BE2C (cell line): ENCODE measurements at regions not wholly inside any gene's neighbourhood (a gene's known extent, or its start where the extent isn't known, plus 50 kb on each side); places are given as distances from the start of the nearest gene placed in this dataset.

ENCODE experiments used
- DNase-seq: peaks from one replicate; pipeline ENCODE4 v3.0.0-alpha.2; 2020
- H3K27me3 ChIP-seq: fragments of 250-450 bp; sonication (Bioruptor Pico); 2 replicates; pipeline ENCODE4 v1.5.1; 2020; ENCODE audit warnings: mild to moderate bottlenecking
- H3K36me3 ChIP-seq: fragments of 250-450 bp; sonication (Bioruptor Pico); 2 replicates; pipeline ENCODE4 v1.5.1; 2020; ENCODE audit warnings: mild to moderate bottlenecking
- H3K4me1 ChIP-seq: fragments of 250-450 bp; sonication (Bioruptor Pico); 2 replicates; pipeline ENCODE4 v1.5.1; 2020
- H3K4me3 ChIP-seq: 2 replicates; pipeline ENCODE4 v1.5.1; 2011; ENCODE audit warnings: low read depth, low read length
- H3K9me3 ChIP-seq: fragments of 250-450 bp; sonication (Bioruptor Pico); 2 replicates; pipeline ENCODE4 v1.5.1; 2020
- TF ChIP-seq, protein P1 (sequence below): IDR thresholded peaks from 2 replicates; pipeline ENCODE4 v1.5.1; 2012; ENCODE audit warnings: mild to moderate bottlenecking, low read depth, low read length

DNA sequence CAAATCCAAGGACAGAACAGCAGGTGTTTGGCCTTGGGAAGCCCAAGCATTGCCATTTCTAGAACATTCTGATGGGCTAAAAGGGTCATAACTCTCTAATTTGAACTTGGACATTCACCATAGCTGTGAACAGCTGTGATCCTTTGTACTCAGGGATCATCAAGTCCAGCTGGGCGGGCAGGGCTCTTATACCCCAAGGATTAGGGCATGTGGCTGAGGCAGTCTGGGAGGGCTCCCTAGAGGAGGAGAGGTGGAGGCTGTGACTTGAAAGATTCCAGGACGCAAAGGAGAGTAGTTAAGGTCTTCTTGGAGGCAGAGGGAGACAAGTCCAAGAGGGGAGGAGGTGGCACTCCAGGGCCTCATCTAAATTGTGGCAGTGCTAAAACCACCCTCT lies 233.1 kb upstream of the GSE1 start:
- H3K4me3 ChIP-seq = no peak overlapping the region
- peaks cover 88% of the 10 kb centered on the region for H3K4me1 ChIP-seq
- DNase-seq = no peak
- no peaks in the 10 kb centered on the region for H3K36me3 ChIP-seq
- TF ChIP-seq, protein P1, sequence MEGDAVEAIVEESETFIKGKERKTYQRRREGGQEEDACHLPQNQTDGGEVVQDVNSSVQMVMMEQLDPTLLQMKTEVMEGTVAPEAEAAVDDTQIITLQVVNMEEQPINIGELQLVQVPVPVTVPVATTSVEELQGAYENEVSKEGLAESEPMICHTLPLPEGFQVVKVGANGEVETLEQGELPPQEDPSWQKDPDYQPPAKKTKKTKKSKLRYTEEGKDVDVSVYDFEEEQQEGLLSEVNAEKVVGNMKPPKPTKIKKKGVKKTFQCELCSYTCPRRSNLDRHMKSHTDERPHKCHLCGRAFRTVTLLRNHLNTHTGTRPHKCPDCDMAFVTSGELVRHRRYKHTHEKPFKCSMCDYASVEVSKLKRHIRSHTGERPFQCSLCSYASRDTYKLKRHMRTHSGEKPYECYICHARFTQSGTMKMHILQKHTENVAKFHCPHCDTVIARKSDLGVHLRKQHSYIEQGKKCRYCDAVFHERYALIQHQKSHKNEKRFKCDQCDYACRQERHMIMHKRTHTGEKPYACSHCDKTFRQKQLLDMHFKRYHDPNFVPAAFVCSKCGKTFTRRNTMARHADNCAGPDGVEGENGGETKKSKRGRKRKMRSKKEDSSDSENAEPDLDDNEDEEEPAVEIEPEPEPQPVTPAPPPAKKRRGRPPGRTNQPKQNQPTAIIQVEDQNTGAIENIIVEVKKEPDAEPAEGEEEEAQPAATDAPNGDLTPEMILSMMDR = no peak
- no peaks in the 10 kb centered on the region for H3K27me3 ChIP-seq
- no peaks in the 10 kb centered on the region for H3K9me3 ChIP-seq

DNA sequence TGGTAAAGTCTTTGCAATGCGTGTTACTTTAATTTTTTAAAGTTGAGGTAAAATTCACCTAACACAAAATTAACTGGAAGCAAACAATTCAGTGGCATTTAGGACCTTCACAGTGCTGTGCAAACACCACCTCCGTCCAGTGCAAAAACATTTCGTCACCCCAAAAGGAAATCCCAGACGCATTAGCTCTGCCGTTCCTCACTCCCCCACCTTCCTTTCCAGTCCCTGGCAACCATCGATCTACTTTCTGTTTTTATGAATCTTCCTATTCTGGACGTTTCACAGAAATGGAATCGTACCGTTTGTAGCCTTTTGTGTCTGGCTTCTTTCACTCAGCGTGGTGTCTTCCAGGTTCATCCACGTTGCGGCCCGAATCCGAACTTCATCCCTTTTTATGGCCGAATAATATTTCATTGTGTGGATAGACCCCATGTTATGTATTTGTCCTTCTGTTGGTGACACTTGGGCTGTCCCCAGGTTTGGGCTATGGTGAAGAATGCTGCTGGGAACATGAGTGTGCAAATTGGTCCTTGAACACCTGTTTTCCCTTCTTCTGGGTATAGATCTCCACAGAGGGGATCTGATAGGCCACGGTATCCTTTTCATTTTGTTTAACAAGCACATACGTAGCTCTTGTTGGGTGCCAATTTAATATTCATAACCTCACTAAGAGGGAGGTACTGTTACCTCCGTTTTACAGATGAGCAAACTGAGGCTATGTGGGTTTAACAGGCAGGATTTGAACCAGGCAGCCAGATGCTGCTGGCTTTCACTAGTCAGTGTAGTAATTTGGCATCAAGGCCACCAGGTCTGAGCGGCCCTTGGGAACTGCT lies 232.0 kb upstream of the GSE1 start:
- no peak overlapping the region for H3K4me3 ChIP-seq
- H3K9me3 ChIP-seq = no peaks in the 10 kb centered on the region
- H3K4me1 ChIP-seq = peaks cover 87% of the 10 kb centered on the region
- TF ChIP-seq, protein P1 = no peak
- H3K27me3 ChIP-seq = no peaks in the 10 kb centered on the region
- DNase-seq = no peak
- H3K36me3 ChIP-seq = no peaks in the 10 kb centered on the region

DNA sequence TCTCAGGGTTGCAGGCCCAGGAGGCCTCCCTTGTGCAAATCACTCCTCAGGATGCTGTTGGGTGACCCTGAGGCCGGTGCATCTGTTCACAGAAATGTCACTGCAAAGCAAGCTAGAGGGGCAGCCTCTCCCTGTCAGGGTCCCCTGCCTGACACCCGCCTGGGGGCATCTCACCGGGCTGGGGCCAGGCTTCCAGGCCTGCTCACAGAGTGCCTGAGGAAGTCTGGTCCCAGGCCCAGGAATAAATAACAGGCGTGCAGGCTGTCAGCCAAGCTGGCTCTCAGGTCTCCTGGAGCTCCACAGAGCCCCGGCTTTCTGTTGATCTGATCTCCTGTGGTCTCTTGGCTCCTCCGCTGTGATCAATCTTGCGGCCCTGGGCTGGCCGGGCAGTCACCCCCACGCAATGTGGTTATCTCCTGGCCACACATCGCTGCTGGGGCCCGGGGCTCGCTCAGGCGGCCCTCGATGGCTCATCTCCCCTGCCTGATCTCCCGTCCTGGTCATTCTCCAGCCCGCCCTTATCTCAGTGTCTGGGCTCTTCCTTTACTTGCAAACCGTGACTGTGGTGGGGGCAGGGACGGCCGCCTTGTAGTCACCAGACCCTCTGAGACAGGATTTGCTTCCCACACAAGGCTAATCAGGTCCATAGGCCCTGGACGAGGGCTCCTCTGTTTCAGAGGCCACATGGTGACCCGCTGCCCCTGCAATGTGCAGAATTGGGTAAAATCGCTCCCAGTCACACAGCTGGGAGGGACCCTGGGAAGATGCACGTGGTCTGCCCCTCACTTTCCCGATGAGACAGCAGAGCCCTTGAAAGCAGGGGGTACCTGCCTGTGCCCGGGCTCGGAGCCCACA lies 231.2 kb upstream of the GSE1 start:
- no peak overlapping the region for H3K4me3 ChIP-seq
- no peaks in the 10 kb centered on the region for H3K27me3 ChIP-seq
- peak; percentile 98 for DNase-seq
- H3K4me1 ChIP-seq = peaks cover 78% of the 10 kb centered on the region
- H3K9me3 ChIP-seq = no peaks in the 10 kb centered on the region
- H3K36me3 ChIP-seq = no peaks in the 10 kb centered on the region
- TF ChIP-seq, protein P1 = no peak

- TF ChIP-seq, protein P1 = no peak
- H3K4me3 ChIP-seq = no peak overlapping the region
- no peaks in the 10 kb centered on the region for H3K36me3 ChIP-seq
- no peak for DNase-seq
- no peaks in the 10 kb centered on the region for H3K9me3 ChIP-seq
- H3K4me1 ChIP-seq = peaks cover 71% of the 10 kb centered on the region
- H3K27me3 ChIP-seq = no peaks in the 10 kb centered on the region
These were observed 230.4 kb upstream of the GSE1 start for GRCh38 chr16:85382717-85383118.

DNA sequence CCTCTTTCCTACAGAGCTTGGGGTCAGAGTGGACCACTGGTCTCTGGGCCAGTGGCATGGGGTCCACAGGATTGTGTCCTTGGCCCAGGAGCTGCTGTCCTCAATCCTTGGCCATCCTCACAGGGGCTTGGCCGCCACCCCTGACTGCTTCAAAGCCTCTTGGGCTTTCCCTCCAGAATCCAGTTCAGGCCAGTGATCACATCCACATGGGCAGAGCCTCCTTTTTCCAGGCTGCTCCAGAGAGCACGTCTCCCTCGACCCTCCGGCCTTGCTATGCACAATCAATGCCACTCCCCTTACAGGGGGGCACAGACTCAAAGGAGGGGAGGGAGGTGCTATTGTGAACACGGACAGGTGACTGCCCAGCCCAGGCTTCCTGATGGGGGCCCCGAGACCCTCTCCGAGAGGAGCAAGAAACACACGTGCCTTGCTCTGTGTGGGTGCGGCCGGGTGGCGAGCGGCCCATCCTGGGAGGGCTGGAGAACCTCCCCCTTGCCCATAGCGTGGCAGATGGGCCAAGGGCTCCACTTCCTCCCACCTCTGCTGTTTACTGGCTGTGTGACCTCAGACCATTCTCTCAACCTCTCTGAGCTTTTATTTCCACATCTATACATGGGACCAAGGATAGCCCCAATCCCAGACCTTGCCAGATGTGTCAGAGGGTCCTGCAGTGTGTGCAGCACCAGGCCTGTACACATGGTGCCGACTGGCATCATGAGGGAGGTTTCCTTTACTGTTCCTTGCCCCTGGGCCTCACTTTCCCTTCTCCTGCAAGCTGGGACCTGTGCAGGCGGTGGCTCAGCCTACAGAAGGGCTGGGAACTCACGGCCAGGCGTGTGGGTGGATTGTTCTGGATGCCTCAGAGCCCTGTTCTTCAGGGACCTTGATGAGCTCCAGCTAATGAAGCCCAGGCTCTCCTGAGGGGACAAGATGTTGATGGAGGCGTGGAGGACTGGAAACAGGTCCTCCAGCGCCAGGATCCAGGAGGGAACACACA lies 229.0 kb upstream of the GSE1 start:
- Histone ChIP-seq H3K4me1 (peaks cover 59% of the 10 kb centered on the region), H3K9me3 (no peaks in the 10 kb centered on the region), H3K36me3 (no peaks in the 10 kb centered on the region), H3K4me3 (no peak overlapping the region), H3K27me3 (no peaks in the 10 kb centered on the region)
- DNase-seq = peak; percentile 10
- TF ChIP-seq, protein P1 = no peak
